ENCODE measurements at regions not wholly inside any gene's neighbourhood (a gene's known extent, or its start where the extent isn't known, plus 50 kb on each side); places are given as distances from the start of the nearest gene placed in this dataset.

- no peak overlapping the region for H3K27ac ChIP-seq
- H3K36me3 ChIP-seq (replicated peaks): no peaks in the 10 kb centered on the region
- H3K4me3 ChIP-seq (ENCODE audit: low read depth, low read length): no peak overlapping the region
- no peak for TF ChIP-seq CTCF (IDR thresholded peaks at IDR 0.05; ENCODE audit: low read depth, low read length, missing control alignments)
- no peak for DNase-seq
- in situ Hi-C loops (cut with HindIII; ENCODE audit: low pct_ligation_motif_present, low sequenced_read_pairs): no loop called here
- no peaks in the 10 kb centered on the region for H3K27me3 ChIP-seq (replicated peaks)
These were observed 384.5 kb downstream of the EMP1 start for GRCh38 chr12:13581031-13581430.

GRCh38 chr12:13580206-13580605, 383.7 kb downstream of the EMP1 start:
- no peak for TF ChIP-seq CTCF (IDR thresholded peaks at IDR 0.05; ENCODE audit: low read depth, low read length, missing control alignments)
- Histone ChIP-seq H3K27ac (no peak overlapping the region), H3K36me3 (replicated peaks) (no peaks in the 10 kb centered on the region), H3K4me3 (ENCODE audit: low read depth, low read length) (no peak overlapping the region), H3K27me3 (replicated peaks) (no peaks in the 10 kb centered on the region)
- in situ Hi-C loops (cut with HindIII; ENCODE audit: low pct_ligation_motif_present, low sequenced_read_pairs): no loop called here
- no peak for DNase-seq

- Histone ChIP-seq H3K27me3 (replicated peaks) (no peaks in the 10 kb centered on the region), H3K36me3 (replicated peaks) (no peaks in the 10 kb centered on the region), H3K27ac (no peak overlapping the region), H3K4me3 (ENCODE audit: low read depth, low read length) (no peak overlapping the region)
- no peak for TF ChIP-seq CTCF (IDR thresholded peaks at IDR 0.05; ENCODE audit: low read depth, low read length, missing control alignments)
- no peak for DNase-seq
- in situ Hi-C loops (cut with HindIII; ENCODE audit: low pct_ligation_motif_present, low sequenced_read_pairs): no loop called here
These were observed 380.5 kb downstream of the EMP1 start for GRCh38 chr12:13576935-13577500.

- DNase-seq: peak; percentile 38
- H3K27ac ChIP-seq: no peak overlapping the region
- no peak overlapping the region for H3K4me3 ChIP-seq (ENCODE audit: low read depth, low read length)
- TF ChIP-seq CTCF (IDR thresholded peaks at IDR 0.05; ENCODE audit: low read depth, low read length, missing control alignments): no peak
- H3K36me3 ChIP-seq (replicated peaks): no peaks in the 10 kb centered on the region
- H3K27me3 ChIP-seq (replicated peaks): no peaks in the 10 kb centered on the region
- in situ Hi-C loops (cut with HindIII; ENCODE audit: low pct_ligation_motif_present, low sequenced_read_pairs): no loop called here
These were observed 377.3 kb downstream of the EMP1 start for GRCh38 chr12:13573698-13574321.

- no peaks in the 10 kb centered on the region for H3K36me3 ChIP-seq (replicated peaks)
- H3K27me3 ChIP-seq (replicated peaks): no peaks in the 10 kb centered on the region
- no peak for DNase-seq
- in situ Hi-C loops (cut with HindIII; ENCODE audit: low pct_ligation_motif_present, low sequenced_read_pairs): no loop called here
- H3K4me3 ChIP-seq (ENCODE audit: low read depth, low read length): no peak overlapping the region
- no peak overlapping the region for H3K27ac ChIP-seq
- TF ChIP-seq CTCF (IDR thresholded peaks at IDR 0.05; ENCODE audit: low read depth, low read length, missing control alignments): no peak
These were observed 374.5 kb downstream of the EMP1 start for GRCh38 chr12:13571035-13571434.
